Ovary (tissue), 3 donors: ENCODE measurements at regions not wholly inside any gene's neighbourhood (a gene's known extent, or its start where the extent isn't known, plus 50 kb on each side); places are given as distances from the start of the nearest gene placed in this dataset.

Source experiments
- CTCF ChIP-seq, 3 donors: fragments of 450-650 bp in 2 of 3; fragments of 200-600 bp in 1 of 3; IDR thresholded peaks; one replicate each; pipeline versions ENCODE4 v1.5.1 to v1.8.0; 2016 to 2022; ENCODE audit warnings: antibody characterized with exemption in 3 of 3, mild to moderate bottlenecking in 1 of 3
- EP300 ChIP-seq: sonication (generic); formaldehyde crosslinking; IDR thresholded peaks from one replicate; pipeline ENCODE4 v1.6.1; 2017; ENCODE audit warnings: antibody characterized with exemption
- POLR2A ChIP-seq: fragments of 450-650 bp; IDR thresholded peaks from one replicate; pipeline ENCODE4 v1.6.1; 2017; ENCODE audit warnings: antibody characterized with exemption, mild to moderate bottlenecking, moderate library complexity
- donor health status: DM: no; HTN: no; CAD: no.

GRCh38 chr5:24391816-24392215 lies 253.0 kb downstream of the CDH10 start:
- TF ChIP-seq CTCF (IDR thresholded peaks at IDR 0.05) (no peak), POLR2A (no peak), EP300 (no peak)
